HCT116 (cell line): ENCODE measurements at regions not wholly inside any gene's neighbourhood (a gene's known extent, or its start where the extent isn't known, plus 50 kb on each side); places are given as distances from the start of the nearest gene placed in this dataset.

Source experiments
- CTCF ChIP-seq, 3 experiments: fragments of 200-600 bp in 1 of 3; sonication (generic) in 1 of 3; IDR thresholded peaks in 2 of 3; conservative IDR thresholded peaks in 1 of 3; 2 replicates each; pipeline ENCODE4 v1.5.1; 2012 to 2017; ENCODE audit warnings: low read depth in 2 of 3, low read length in 2 of 3, antibody characterized with exemption in 1 of 3, borderline replicate concordance in 1 of 3, control low read depth in 1 of 3, mild to moderate bottlenecking in 1 of 3, mixed read lengths in 1 of 3, mixed run types in 1 of 3, moderate library complexity in 1 of 3; ENCODE audit not compliant: insufficient read depth in 1 of 3
- ELF1 ChIP-seq: IDR thresholded peaks from 2 replicates; pipeline ENCODE4 v1.6.1; 2012; ENCODE audit warnings: low read depth, borderline replicate concordance
- EZH2 ChIP-seq: fragments of 200-600 bp; sonication (generic); IDR thresholded peaks from 2 replicates; pipeline ENCODE4 v1.6.1; 2017; ENCODE audit warnings: antibody characterized with exemption, mixed run types
- EZH2phosphoT487 ChIP-seq: fragments of 200-600 bp; IDR thresholded peaks from 2 replicates; pipeline ENCODE4 v1.6.1; 2018; ENCODE audit warnings: antibody characterized with exemption, borderline replicate concordance
- MAX ChIP-seq: IDR thresholded peaks from 2 replicates; pipeline ENCODE4 v1.6.1; 2012
- POLR2A ChIP-seq: IDR thresholded peaks from 2 replicates; pipeline ENCODE4 v1.7.0; 2011; ENCODE audit warnings: borderline replicate concordance; ENCODE audit not compliant: insufficient read depth, insufficient read length; ENCODE audit errors: extremely low read depth
- POLR2AphosphoS5 ChIP-seq: IDR thresholded peaks from 2 replicates; pipeline ENCODE4 v1.6.1; 2011; ENCODE audit warnings: mild to moderate bottlenecking, low read depth, low read length, moderate library complexity
- RAD21 ChIP-seq: IDR thresholded peaks from 2 replicates; pipeline ENCODE4 v1.6.1; 2012; ENCODE audit warnings: low read depth, mild to moderate bottlenecking
- REST ChIP-seq: IDR thresholded peaks from 2 replicates; pipeline ENCODE4 v1.6.1; 2012; ENCODE audit warnings: low read depth
- SIN3A ChIP-seq: IDR thresholded peaks from 2 replicates; pipeline ENCODE4 v1.6.1; 2012; ENCODE audit warnings: low read depth
- YY1 ChIP-seq: IDR thresholded peaks from 2 replicates; pipeline ENCODE4 v1.6.1; 2011; ENCODE audit warnings: low read length, low read depth, moderate library complexity, mild to moderate bottlenecking; ENCODE audit not compliant: insufficient replicate concordance; ENCODE audit errors: extremely low read depth
- ZBTB33 ChIP-seq: IDR thresholded peaks from 2 replicates; pipeline ENCODE4 v1.6.1; 2011; ENCODE audit warnings: mild to moderate bottlenecking, low read length, moderate library complexity; ENCODE audit not compliant: insufficient replicate concordance; ENCODE audit errors: extremely low read depth
- ZFX ChIP-seq: fragments of 450-650 bp; IDR thresholded peaks from 2 replicates; pipeline ENCODE4 v1.6.1; 2017

- TF ChIP-seq CTCF (IDR thresholded peaks at IDR 0.05 in 2 of 3, conservative IDR thresholded peaks at IDR 0.05 in 1 of 3; ENCODE audit: borderline replicate concordance in 1 of 3, insufficient read depth in 1 of 3, low read depth in 2 of 3, low read length in 2 of 3) (no peak), MAX (no peak), EZH2phosphoT487 (no peak), ELF1 (no peak), POLR2AphosphoS5 (no peak), POLR2A (no peak), EZH2 (no peak), REST (no peak), ZBTB33 (no peak), ZFX (no peak), SIN3A (no peak), YY1 (no peak), RAD21 (no peak)
These were observed 345.1 kb downstream of the CYP26B1 start for GRCh38 chr2:71802556-71802955.
